Kidney (tissue), 13 donors: ENCODE measurements at regions not wholly inside any gene's neighbourhood (a gene's known extent, or its start where the extent isn't known, plus 50 kb on each side); places are given as distances from the start of the nearest gene placed in this dataset.

Source experiments
- DNase-seq, 5 donors: peaks; one replicate each; pipeline ENCODE4 v3.0.0-alpha.2; 2013 to 2020
- FAIRE-seq: peaks from 2 replicates; lab custom pipeline; 2012; peaks lifted over from hg19 to GRCh38; lab: Jason Lieb, UNC
- H3K27ac ChIP-seq, 2 donors: one replicate each; pipeline ENCODE4 v1.7.0; 2013; ENCODE audit warnings: low read depth in 2 of 2, low read length in 2 of 2, inconsistent platforms in 1 of 2
- H3K27me3 ChIP-seq: one replicate; pipeline ENCODE4 v1.7.1; 2013; ENCODE audit warnings: low read length, inconsistent platforms; ENCODE audit not compliant: control insufficient read depth, insufficient read depth
- H3K36me3 ChIP-seq, 3 donors: one replicate each; pipeline versions ENCODE4 v1.7.0 to v1.7.1; 2013; ENCODE audit warnings: low read length in 3 of 3, control low read depth in 1 of 3, inconsistent platforms in 1 of 3; ENCODE audit not compliant: insufficient read depth in 3 of 3, control insufficient read depth in 2 of 3
- H3K4me1 ChIP-seq, 3 donors: one replicate each; pipeline versions ENCODE4 v1.7.0 to v1.7.1; 2013; ENCODE audit warnings: low read length in 3 of 3, inconsistent platforms in 1 of 3, low read depth in 1 of 3; ENCODE audit not compliant: control insufficient read depth in 2 of 3, insufficient read depth in 2 of 3
- H3K4me3 ChIP-seq, 3 donors: one replicate each; pipeline versions ENCODE4 v1.7.0 to v1.8.1; 2013; ENCODE audit warnings: low read length in 3 of 3, control low read depth in 1 of 3, inconsistent platforms in 1 of 3
- H3K9ac ChIP-seq, 3 donors: one replicate each; pipeline versions ENCODE4 v1.7.0 to v1.7.1; 2013; ENCODE audit warnings: low read length in 3 of 3, control low read depth in 1 of 3, inconsistent platforms in 1 of 3
- H3K9me3 ChIP-seq, 3 donors: one replicate each; pipeline versions ENCODE4 v1.7.0 to v1.7.1; 2013; ENCODE audit warnings: low read length in 3 of 3, control low read depth in 1 of 3, inconsistent platforms in 1 of 3; ENCODE audit not compliant: control insufficient read depth in 2 of 3, insufficient read depth in 1 of 3
- CTCF ChIP-seq: IDR thresholded peaks from 3 replicates; pipeline ENCODE4 v1.5.1; 2012; ENCODE audit warnings: mild to moderate bottlenecking, moderate library complexity, borderline replicate concordance; ENCODE audit not compliant: insufficient read depth; ENCODE audit errors: extremely low read depth
- intact Hi-C: fragments of 100-400 bp; cut with DNase I; formaldehyde crosslinking; loops from one replicate; pipeline ENCODE4 v1.11.1; 2022
- donor health status: control.
- donor health status: control.
- donor health status: control.
- donor health status: control.
- donor health status: control.
- donor health status: DM: yes; HTN: yes; CAD: no.
- donor health status: Normal renal cell carcinoma (clear cell type).

GRCh38 chr5:73284220-73284795 lies 111.3 kb downstream of the TMEM174 start:
- Histone ChIP-seq H3K4me1 (peaks cover 19 to 25% (median 22%) of the 10 kb centered on the region in 3 donors), H3K4me3 (no peak overlapping the region), H3K9me3 (no peaks in the 10 kb centered on the region), H3K27ac (no peak overlapping the region), H3K36me3 (no peaks in the 10 kb centered on the region), H3K9ac (no peak overlapping the region), H3K27me3 (no peaks in the 10 kb centered on the region)
- FAIRE-seq (no peak), DNase-seq (peak in 2 of 5 donors; percentile 74 to 75)
- intact Hi-C loops, result no loop called here
- no peak for TF ChIP-seq CTCF

GRCh38 chr5:73282923-73283322 lies 109.9 kb downstream of the TMEM174 start:
- H3K27ac ChIP-seq, result no peak overlapping the region
- peaks cover 22 to 27% (median 22%) of the 10 kb centered on the region in 3 donors for H3K4me1 ChIP-seq
- H3K36me3 ChIP-seq, result no peaks in the 10 kb centered on the region
- no peaks in the 10 kb centered on the region for H3K27me3 ChIP-seq
- intact Hi-C loops, result no loop called here
- H3K4me3 ChIP-seq, result no peak overlapping the region
- FAIRE-seq (no peak), DNase-seq (no peak)
- H3K9me3 ChIP-seq, result no peaks in the 10 kb centered on the region
- TF ChIP-seq CTCF, result no peak
- H3K9ac ChIP-seq, result no peak overlapping the region

- FAIRE-seq (no peak), DNase-seq (no peak)
- no peak for TF ChIP-seq CTCF
- Histone ChIP-seq H3K9ac (no peak overlapping the region), H3K4me3 (no peak overlapping the region), H3K27ac (no peak overlapping the region), H3K27me3 (no peaks in the 10 kb centered on the region), H3K36me3 (no peaks in the 10 kb centered on the region), H3K4me1 (peaks cover 22 to 27% (median 22%) of the 10 kb centered on the region in 3 donors), H3K9me3 (no peaks in the 10 kb centered on the region)
- intact Hi-C loops, result no loop called here
Observed at GRCh38 chr5:73282383-73282782, 109.4 kb downstream of the TMEM174 start.
